Erythroblast (primary cell): ENCODE measurements at regions not wholly inside any gene's neighbourhood (a gene's known extent, or its start where the extent isn't known, plus 50 kb on each side); places are given as distances from the start of the nearest gene placed in this dataset.

Source experiments
- GATA1 ChIP-seq: IDR thresholded peaks from 2 replicates; pipeline ENCODE4 v1.6.1; 2011; ENCODE audit warnings: low read depth, mild to moderate bottlenecking, control low read depth, low read length, moderate library complexity
- POLR2A ChIP-seq: IDR thresholded peaks from 2 replicates; pipeline ENCODE4 v1.6.1; 2011; ENCODE audit warnings: mild to moderate bottlenecking, low read length

DNA sequence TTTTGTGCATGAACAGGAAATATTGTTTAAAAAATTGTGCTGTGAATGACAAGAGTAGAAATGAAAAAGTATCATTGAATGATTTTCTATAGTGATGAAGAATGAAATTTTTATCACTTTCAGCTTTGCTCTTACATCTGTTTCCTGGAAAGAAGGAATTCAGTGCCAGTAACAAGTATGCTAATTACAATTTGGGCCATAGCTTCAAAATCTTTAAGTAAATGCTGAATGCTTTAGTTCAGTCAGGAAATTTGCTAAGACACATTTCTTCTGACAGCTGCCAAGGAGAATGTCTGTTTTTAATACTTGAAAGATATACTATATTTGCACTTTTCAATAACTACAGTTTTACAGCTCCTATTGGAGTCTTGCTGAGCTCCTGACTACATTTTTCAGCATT lies 203.7 kb upstream of the RSPO3 start:
- TF ChIP-seq POLR2A (no peak), GATA1 (no peak)
